Testis (tissue), 2 donors: ENCODE measurements at regions not wholly inside any gene's neighbourhood (a gene's known extent, or its start where the extent isn't known, plus 50 kb on each side); places are given as distances from the start of the nearest gene placed in this dataset.

Experiments used
- POLR2A ChIP-seq: fragments of 450-650 bp; IDR thresholded peaks from one replicate; pipeline ENCODE4 v1.6.1; 2017; ENCODE audit warnings: antibody characterized with exemption, mild to moderate bottlenecking, moderate library complexity
- TF ChIP-seq, protein P1 (sequence below), 3 experiments: fragments of 450-650 bp in 2 of 3; fragments of 200-600 bp in 1 of 3; sonication (generic) in 1 of 3; IDR thresholded peaks; one replicate each; pipeline ENCODE4 v1.5.1; 2016 to 2019; ENCODE audit warnings: antibody characterized with exemption in 3 of 3, mild to moderate bottlenecking in 2 of 3, moderate library complexity in 1 of 3

DNA sequence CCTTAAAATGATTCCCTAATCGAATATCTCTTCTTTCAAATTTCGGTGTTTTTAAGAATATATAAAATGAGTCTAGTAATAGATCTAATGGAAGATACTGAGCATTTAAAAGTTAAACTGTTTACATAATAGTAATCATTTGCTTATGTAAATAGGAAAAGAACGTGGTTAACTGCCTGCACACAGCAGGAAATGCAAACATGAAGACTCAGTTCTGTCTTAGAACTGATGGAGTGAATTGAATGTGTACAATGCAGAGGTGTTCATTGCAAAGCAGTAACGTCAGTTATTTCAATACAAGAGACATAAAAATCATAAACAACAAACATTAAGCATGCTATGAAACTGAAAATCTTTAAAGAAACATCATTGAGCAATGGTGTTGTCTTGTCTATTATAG is 359.4 kb upstream of the ADAMTS5 start:
- TF ChIP-seq, protein P1, sequence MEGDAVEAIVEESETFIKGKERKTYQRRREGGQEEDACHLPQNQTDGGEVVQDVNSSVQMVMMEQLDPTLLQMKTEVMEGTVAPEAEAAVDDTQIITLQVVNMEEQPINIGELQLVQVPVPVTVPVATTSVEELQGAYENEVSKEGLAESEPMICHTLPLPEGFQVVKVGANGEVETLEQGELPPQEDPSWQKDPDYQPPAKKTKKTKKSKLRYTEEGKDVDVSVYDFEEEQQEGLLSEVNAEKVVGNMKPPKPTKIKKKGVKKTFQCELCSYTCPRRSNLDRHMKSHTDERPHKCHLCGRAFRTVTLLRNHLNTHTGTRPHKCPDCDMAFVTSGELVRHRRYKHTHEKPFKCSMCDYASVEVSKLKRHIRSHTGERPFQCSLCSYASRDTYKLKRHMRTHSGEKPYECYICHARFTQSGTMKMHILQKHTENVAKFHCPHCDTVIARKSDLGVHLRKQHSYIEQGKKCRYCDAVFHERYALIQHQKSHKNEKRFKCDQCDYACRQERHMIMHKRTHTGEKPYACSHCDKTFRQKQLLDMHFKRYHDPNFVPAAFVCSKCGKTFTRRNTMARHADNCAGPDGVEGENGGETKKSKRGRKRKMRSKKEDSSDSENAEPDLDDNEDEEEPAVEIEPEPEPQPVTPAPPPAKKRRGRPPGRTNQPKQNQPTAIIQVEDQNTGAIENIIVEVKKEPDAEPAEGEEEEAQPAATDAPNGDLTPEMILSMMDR (IDR thresholded peaks at IDR 0.05) = no peak
- TF ChIP-seq POLR2A = no peak
